ENCODE measurements at regions not wholly inside any gene's neighbourhood (a gene's known extent, or its start where the extent isn't known, plus 50 kb on each side); places are given as distances from the start of the nearest gene placed in this dataset.

GRCh38 chr3:69448877-69449276 lies 63.0 kb upstream of the FRMD4B start:
- no peak overlapping the region for H3K4me3 ChIP-seq (ENCODE audit: insufficient read length, low read depth)
- no peaks in the 10 kb centered on the region for H3K36me3 ChIP-seq (ENCODE audit: insufficient read depth, insufficient read length, low read length)
- no peaks in the 10 kb centered on the region for H3K4me1 ChIP-seq (ENCODE audit: insufficient read depth, insufficient read length)
- H3K9ac ChIP-seq (ENCODE audit: insufficient read length, low read depth), result no peak overlapping the region
- no peaks in the 10 kb centered on the region for H3K27me3 ChIP-seq (ENCODE audit: insufficient read depth, insufficient read length)
- no peak for DNase-seq (ENCODE audit: low read depth, low spot score)
- no peak for TF ChIP-seq ZNF274 (IDR thresholded peaks at IDR 0.05; ENCODE audit: low read depth, low read length)
- peaks cover 7% of the 10 kb centered on the region for H3K9me3 ChIP-seq (ENCODE audit: insufficient read depth, low read length)

- TF ChIP-seq ZNF274 (IDR thresholded peaks at IDR 0.05; ENCODE audit: low read depth, low read length) (no peak), SUZ12 (IDR thresholded peaks at IDR 0.05; ENCODE audit: extremely low read depth, insufficient read depth, insufficient read length) (no peak), YY1 (IDR thresholded peaks at IDR 0.05; ENCODE audit: insufficient read depth, insufficient read length) (no peak)
- no peak overlapping the region for H3K4me3 ChIP-seq (ENCODE audit: insufficient read length, low read depth)
- DNase-seq (ENCODE audit: low read depth, low spot score), result no peak
- H3K9me3 ChIP-seq (ENCODE audit: insufficient read depth, low read length), result peaks cover 9% of the 10 kb centered on the region
- H3K27me3 ChIP-seq (ENCODE audit: insufficient read depth, insufficient read length), result no peaks in the 10 kb centered on the region
- no peak overlapping the region for H3K9ac ChIP-seq (ENCODE audit: insufficient read length, low read depth)
- H3K36me3 ChIP-seq (ENCODE audit: insufficient read depth, insufficient read length, low read length), result no peaks in the 10 kb centered on the region
- peaks cover 3% of the 10 kb centered on the region for H3K4me1 ChIP-seq (ENCODE audit: insufficient read depth, insufficient read length)
Observed at GRCh38 chr3:69446402-69447072, 60.6 kb upstream of the FRMD4B start.

- H3K27me3 ChIP-seq (ENCODE audit: insufficient read depth, insufficient read length), result no peaks in the 10 kb centered on the region
- H3K36me3 ChIP-seq (ENCODE audit: insufficient read depth, insufficient read length, low read length), result no peaks in the 10 kb centered on the region
- no peak for DNase-seq (ENCODE audit: low read depth, low spot score)
- H3K9me3 ChIP-seq (ENCODE audit: insufficient read depth, low read length), result peaks cover 9% of the 10 kb centered on the region
- TF ChIP-seq YY1 (IDR thresholded peaks at IDR 0.05; ENCODE audit: insufficient read depth, insufficient read length), result no peak
- no peak for TF ChIP-seq SUZ12 (IDR thresholded peaks at IDR 0.05; ENCODE audit: extremely low read depth, insufficient read depth, insufficient read length)
- no peak for TF ChIP-seq ZNF274 (IDR thresholded peaks at IDR 0.05; ENCODE audit: low read depth, low read length)
- H3K9ac ChIP-seq (ENCODE audit: insufficient read length, low read depth), result no peak overlapping the region
- H3K4me1 ChIP-seq (ENCODE audit: insufficient read depth, insufficient read length), result peaks cover 3% of the 10 kb centered on the region
- no peak overlapping the region for H3K4me3 ChIP-seq (ENCODE audit: insufficient read length, low read depth)
Observed at GRCh38 chr3:69445498-69445897, 59.6 kb upstream of the FRMD4B start.

GRCh38 chr3:69445024-69445423 lies 59.1 kb upstream of the FRMD4B start:
- Histone ChIP-seq H3K4me1 (ENCODE audit: insufficient read depth, insufficient read length) (peaks cover 3% of the 10 kb centered on the region), H3K4me3 (ENCODE audit: insufficient read length, low read depth) (no peak overlapping the region), H3K9me3 (ENCODE audit: insufficient read depth, low read length) (peaks cover 9% of the 10 kb centered on the region), H3K27me3 (ENCODE audit: insufficient read depth, insufficient read length) (no peaks in the 10 kb centered on the region), H3K9ac (ENCODE audit: insufficient read length, low read depth) (no peak overlapping the region), H3K36me3 (ENCODE audit: insufficient read depth, insufficient read length, low read length) (no peaks in the 10 kb centered on the region)
- DNase-seq (ENCODE audit: low read depth, low spot score), result no peak
- no peak for TF ChIP-seq SUZ12 (IDR thresholded peaks at IDR 0.05; ENCODE audit: extremely low read depth, insufficient read depth, insufficient read length)
- no peak for TF ChIP-seq YY1 (IDR thresholded peaks at IDR 0.05; ENCODE audit: insufficient read depth, insufficient read length)
- no peak for TF ChIP-seq ZNF274 (IDR thresholded peaks at IDR 0.05; ENCODE audit: low read depth, low read length)

- DNase-seq (ENCODE audit: low read depth, low spot score), result no peak
- peaks cover 9% of the 10 kb centered on the region for H3K9me3 ChIP-seq (ENCODE audit: insufficient read depth, low read length)
- peaks cover 3% of the 10 kb centered on the region for H3K4me1 ChIP-seq (ENCODE audit: insufficient read depth, insufficient read length)
- H3K9ac ChIP-seq (ENCODE audit: insufficient read length, low read depth), result no peak overlapping the region
- no peak for TF ChIP-seq ZNF274 (IDR thresholded peaks at IDR 0.05; ENCODE audit: low read depth, low read length)
- TF ChIP-seq SUZ12 (IDR thresholded peaks at IDR 0.05; ENCODE audit: extremely low read depth, insufficient read depth, insufficient read length), result no peak
- TF ChIP-seq YY1 (IDR thresholded peaks at IDR 0.05; ENCODE audit: insufficient read depth, insufficient read length), result no peak
- H3K36me3 ChIP-seq (ENCODE audit: insufficient read depth, insufficient read length, low read length), result no peaks in the 10 kb centered on the region
- no peak overlapping the region for H3K4me3 ChIP-seq (ENCODE audit: insufficient read length, low read depth)
- H3K27me3 ChIP-seq (ENCODE audit: insufficient read depth, insufficient read length), result no peaks in the 10 kb centered on the region
Observed at GRCh38 chr3:69443457-69443920, 57.6 kb upstream of the FRMD4B start.

- Histone ChIP-seq H3K36me3 (ENCODE audit: insufficient read depth, insufficient read length, low read length) (no peaks in the 10 kb centered on the region), H3K4me1 (ENCODE audit: insufficient read depth, insufficient read length) (peaks cover 3% of the 10 kb centered on the region), H3K9ac (ENCODE audit: insufficient read length, low read depth) (no peak overlapping the region), H3K27me3 (ENCODE audit: insufficient read depth, insufficient read length) (no peaks in the 10 kb centered on the region), H3K4me3 (ENCODE audit: insufficient read length, low read depth) (no peak overlapping the region), H3K9me3 (ENCODE audit: insufficient read depth, low read length) (peaks cover 9% of the 10 kb centered on the region)
- TF ChIP-seq SUZ12 (IDR thresholded peaks at IDR 0.05; ENCODE audit: extremely low read depth, insufficient read depth, insufficient read length) (no peak), YY1 (IDR thresholded peaks at IDR 0.05; ENCODE audit: insufficient read depth, insufficient read length) (no peak), ZNF274 (IDR thresholded peaks at IDR 0.05; ENCODE audit: low read depth, low read length) (no peak)
- DNase-seq (ENCODE audit: low read depth, low spot score), result no peak
Observed at GRCh38 chr3:69442771-69443311, 57.0 kb upstream of the FRMD4B start.

- no peak for TF ChIP-seq YY1 (IDR thresholded peaks at IDR 0.05; ENCODE audit: insufficient read depth, insufficient read length)
- TF ChIP-seq SUZ12 (IDR thresholded peaks at IDR 0.05; ENCODE audit: extremely low read depth, insufficient read depth, insufficient read length), result no peak
- no peak for TF ChIP-seq ZNF274 (IDR thresholded peaks at IDR 0.05; ENCODE audit: low read depth, low read length)
- no peak for DNase-seq (ENCODE audit: low read depth, low spot score)
- Histone ChIP-seq H3K27me3 (ENCODE audit: insufficient read depth, insufficient read length) (no peaks in the 10 kb centered on the region), H3K4me3 (ENCODE audit: insufficient read length, low read depth) (no peak overlapping the region), H3K9me3 (ENCODE audit: insufficient read depth, low read length) (peaks cover 9% of the 10 kb centered on the region), H3K36me3 (ENCODE audit: insufficient read depth, insufficient read length, low read length) (no peaks in the 10 kb centered on the region), H3K9ac (ENCODE audit: insufficient read length, low read depth) (no peak overlapping the region), H3K4me1 (ENCODE audit: insufficient read depth, insufficient read length) (peaks cover 3% of the 10 kb centered on the region)
Observed at GRCh38 chr3:69441732-69442131, 55.8 kb upstream of the FRMD4B start.
